ENCODE measurements at regions not wholly inside any gene's neighbourhood (a gene's known extent, or its start where the extent isn't known, plus 50 kb on each side); places are given as distances from the start of the nearest gene placed in this dataset.

GRCh38 chr4:4627111-4627510, 85.3 kb upstream of the STX18 start:
- TF ChIP-seq, protein P1, sequence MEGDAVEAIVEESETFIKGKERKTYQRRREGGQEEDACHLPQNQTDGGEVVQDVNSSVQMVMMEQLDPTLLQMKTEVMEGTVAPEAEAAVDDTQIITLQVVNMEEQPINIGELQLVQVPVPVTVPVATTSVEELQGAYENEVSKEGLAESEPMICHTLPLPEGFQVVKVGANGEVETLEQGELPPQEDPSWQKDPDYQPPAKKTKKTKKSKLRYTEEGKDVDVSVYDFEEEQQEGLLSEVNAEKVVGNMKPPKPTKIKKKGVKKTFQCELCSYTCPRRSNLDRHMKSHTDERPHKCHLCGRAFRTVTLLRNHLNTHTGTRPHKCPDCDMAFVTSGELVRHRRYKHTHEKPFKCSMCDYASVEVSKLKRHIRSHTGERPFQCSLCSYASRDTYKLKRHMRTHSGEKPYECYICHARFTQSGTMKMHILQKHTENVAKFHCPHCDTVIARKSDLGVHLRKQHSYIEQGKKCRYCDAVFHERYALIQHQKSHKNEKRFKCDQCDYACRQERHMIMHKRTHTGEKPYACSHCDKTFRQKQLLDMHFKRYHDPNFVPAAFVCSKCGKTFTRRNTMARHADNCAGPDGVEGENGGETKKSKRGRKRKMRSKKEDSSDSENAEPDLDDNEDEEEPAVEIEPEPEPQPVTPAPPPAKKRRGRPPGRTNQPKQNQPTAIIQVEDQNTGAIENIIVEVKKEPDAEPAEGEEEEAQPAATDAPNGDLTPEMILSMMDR (IDR thresholded peaks at IDR 0.05), result no peak
- TF ChIP-seq ZFX (IDR thresholded peaks at IDR 0.05; ENCODE audit: borderline replicate concordance), result no peak
